GM12872 (cell line): ENCODE measurements at regions not wholly inside any gene's neighbourhood (a gene's known extent, or its start where the extent isn't known, plus 50 kb on each side); places are given as distances from the start of the nearest gene placed in this dataset.

Experiments
- TF ChIP-seq, protein P1 (sequence below): IDR thresholded peaks from 3 replicates; pipeline ENCODE4 v1.5.1; 2011; ENCODE audit warnings: low read depth, mild to moderate bottlenecking, low read length, moderate library complexity; ENCODE audit not compliant: insufficient read depth

DNA sequence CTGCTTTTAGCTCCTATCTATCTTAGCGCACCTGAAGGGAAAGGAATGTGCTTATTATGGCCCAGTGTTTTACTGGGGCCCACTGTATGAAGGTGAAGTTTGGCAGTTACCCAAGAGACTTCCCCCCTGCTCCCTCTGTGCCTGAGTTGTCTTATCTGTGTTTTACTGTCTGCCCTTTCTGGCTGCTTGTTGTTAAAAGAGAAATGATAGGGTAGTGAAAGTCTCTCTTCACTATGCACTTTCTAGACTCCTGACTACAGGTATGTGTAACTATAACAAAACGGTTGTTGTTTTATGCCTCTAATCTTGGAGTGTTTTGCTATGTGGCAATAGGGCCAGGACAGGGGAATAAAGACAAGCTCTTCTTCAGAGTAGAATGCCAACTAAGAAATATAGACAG lies 326.9 kb downstream of the KIF20B start:
- TF ChIP-seq, protein P1, sequence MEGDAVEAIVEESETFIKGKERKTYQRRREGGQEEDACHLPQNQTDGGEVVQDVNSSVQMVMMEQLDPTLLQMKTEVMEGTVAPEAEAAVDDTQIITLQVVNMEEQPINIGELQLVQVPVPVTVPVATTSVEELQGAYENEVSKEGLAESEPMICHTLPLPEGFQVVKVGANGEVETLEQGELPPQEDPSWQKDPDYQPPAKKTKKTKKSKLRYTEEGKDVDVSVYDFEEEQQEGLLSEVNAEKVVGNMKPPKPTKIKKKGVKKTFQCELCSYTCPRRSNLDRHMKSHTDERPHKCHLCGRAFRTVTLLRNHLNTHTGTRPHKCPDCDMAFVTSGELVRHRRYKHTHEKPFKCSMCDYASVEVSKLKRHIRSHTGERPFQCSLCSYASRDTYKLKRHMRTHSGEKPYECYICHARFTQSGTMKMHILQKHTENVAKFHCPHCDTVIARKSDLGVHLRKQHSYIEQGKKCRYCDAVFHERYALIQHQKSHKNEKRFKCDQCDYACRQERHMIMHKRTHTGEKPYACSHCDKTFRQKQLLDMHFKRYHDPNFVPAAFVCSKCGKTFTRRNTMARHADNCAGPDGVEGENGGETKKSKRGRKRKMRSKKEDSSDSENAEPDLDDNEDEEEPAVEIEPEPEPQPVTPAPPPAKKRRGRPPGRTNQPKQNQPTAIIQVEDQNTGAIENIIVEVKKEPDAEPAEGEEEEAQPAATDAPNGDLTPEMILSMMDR: no peak

DNA sequence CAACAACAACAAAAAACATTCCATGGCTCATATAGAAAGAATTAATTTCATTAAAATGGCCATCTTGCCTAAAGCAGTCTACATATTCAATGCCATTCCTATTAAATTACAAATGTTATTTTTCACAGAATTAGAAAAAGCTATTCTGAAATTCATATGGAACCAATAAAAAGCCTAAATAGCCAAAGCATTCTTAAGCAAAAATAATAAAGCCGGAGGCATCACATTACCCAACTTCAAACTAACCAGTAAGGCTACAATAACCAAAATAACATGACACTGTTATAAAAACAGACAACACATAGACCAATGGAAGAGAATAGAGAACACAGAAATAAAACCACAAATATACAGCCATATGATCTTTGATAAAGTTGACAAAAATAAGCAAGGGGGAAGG lies 330.4 kb downstream of the KIF20B start:
- TF ChIP-seq, protein P1: no peak

DNA sequence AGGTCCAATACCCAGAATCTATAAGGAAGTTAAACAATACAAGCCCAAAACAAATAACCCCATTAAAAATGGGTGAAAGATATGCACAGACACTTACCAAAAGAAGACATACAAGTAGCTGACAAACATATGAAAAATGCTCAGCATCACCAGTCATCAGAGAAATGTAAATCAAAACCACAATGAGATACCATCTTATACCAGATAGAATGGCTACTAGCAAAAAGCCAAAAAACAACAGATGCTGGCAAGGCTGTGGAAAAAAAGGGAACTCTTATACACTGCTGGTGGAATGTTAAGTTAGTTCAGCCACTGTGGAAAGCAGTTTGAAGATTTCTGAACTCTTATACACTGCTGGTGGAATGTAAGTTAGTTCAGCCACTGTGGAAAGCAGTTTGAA lies 331.1 kb downstream of the KIF20B start:
- TF ChIP-seq, protein P1: no peak

DNA sequence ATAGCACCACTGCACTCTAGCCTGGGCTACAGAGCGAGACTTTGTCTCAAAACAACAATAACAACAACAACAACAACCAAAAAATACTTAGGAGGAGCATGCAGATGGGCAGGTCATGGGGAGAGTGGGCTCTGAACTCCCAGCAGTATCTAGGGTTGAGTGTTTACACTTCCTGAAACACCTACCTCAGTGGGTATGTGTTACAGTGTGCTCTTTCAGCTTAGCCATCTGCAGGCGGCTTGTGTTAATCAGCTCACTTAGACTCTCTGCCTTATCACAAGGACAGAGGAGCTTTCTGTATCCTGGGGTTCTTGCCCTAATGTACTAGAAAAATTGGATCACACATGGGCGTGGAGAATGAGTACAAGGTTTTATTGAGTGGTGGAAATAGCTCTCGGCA lies 340.2 kb downstream of the KIF20B start:
- TF ChIP-seq, protein P1: no peak

DNA sequence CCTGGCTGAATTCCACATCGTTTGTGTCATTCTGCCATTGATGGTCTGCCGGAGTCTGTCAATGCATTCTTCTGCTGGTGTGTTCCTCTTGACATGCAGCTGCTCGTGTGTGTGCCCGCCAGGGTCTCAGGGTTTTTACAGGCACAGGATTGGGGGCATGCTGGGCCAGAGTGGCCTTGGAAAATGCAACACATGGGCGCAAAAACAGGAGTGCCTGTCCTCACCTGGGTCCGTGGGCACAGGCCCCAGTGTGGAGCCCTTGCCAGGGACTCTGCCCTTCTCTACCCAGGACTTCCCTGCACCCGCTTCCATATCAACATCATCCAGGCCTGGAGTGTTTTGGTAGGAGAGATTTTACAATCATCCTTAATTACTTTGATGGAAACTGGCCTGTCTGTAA lies 340.7 kb downstream of the KIF20B start:
- TF ChIP-seq, protein P1: no peak

DNA sequence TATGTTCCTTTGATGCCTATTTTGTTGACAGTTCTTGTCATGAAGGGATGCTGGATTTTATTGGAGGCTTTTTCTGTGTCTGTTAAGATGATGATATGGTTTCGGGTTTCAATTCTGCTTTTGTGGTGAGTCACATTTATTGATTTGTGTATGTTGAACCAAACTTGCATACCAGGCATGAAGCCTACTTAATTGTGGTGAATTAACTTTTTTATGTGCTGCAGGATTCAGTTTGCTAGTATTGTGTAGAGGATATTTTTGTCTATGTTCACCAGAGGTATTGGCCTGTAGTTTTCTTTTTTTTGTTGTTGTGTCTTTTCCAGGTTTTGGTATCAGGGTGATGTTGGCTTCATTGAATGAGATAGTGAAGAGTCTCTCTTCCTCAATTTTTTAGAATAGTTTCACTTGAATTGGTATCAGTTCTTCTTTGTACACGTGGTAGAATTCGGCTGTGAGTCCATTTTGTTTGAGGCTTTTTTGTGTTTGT lies 345.9 kb downstream of the KIF20B start:
- TF ChIP-seq, protein P1: no peak

DNA sequence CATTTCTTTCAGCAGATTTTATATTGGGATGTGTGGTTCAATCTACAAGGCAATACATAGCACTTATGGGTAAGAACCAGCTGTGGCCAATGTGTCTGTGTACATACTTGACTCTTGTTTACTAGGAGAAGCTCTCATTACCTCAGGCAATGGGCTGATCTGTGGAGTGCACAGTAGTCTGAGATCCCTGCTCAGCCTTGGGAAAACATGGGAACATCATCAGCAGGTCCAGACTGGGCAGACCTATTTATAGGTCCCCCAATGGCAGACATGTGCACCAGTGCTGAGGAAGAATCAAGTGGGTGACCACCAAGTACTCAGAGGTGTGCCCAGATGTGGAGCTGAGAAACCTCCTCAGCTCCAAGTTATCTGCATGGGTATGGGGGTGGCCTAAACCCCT lies 349.7 kb downstream of the KIF20B start:
- TF ChIP-seq, protein P1: no peak

DNA sequence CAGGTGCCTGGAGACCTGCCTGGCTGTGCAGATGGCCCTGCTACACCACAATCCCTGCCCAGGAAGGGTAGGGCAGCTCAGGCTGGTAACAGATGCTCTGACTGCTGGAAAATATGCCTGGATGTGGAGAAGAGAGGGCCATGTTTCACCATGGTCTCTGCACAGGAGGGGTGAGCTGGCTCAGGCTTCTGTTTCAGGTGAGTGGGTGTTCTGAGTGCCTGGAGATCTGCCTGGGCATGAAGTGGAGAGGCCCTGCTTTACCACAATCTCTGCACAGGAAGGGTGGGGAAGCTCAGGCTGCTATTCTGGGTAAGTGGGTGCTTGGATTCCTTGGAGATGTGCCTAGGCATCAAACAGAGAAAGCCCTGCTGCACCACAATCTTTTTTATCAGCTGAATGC lies 350.1 kb downstream of the KIF20B start:
- TF ChIP-seq, protein P1: no peak
